HG03045 (cell line): ENCODE measurements at regions not wholly inside any gene's neighbourhood (a gene's known extent, or its start where the extent isn't known, plus 50 kb on each side); places are given as distances from the start of the nearest gene placed in this dataset.
"Not testable (repeated sequence)": the region's sequence is repeated elsewhere in the genome, so short reads cannot be mapped to it uniquely, and the experiment has no call there.

Source experiments
- ATAC-seq: cut with Tn5 transposase; IDR thresholded peaks from one replicate; pipeline ENCODE4 v1.9.1; 2021; ENCODE audit warnings: mild to moderate bottlenecking, moderate library complexity; ENCODE audit not compliant: unreplicated experiment

GRCh38 chr2:146579147-146579930 lies 1265.5 kb upstream of the ACVR2A start:
- ATAC-seq: no peak

- no peak for ATAC-seq
Observed at GRCh38 chr2:146576339-146577111, 1268.3 kb upstream of the ACVR2A start.

DNA sequence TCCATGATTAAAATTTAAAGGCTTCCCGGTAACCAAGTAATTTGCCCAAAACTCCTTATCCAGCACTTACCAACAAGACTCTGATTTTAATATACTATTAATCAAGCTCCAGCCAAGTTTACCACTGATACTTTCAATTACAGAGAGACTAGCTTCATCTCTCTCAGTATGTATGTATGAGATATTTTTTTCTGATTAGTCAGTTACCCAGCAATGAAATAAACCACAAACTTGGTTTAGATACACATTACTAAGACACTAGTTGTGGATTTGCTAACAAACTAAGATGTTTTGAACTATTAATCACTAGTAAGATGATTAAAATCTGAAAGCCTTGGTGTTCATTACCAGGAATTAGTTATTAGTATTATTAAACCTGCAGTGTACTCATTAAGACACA lies 1272.2 kb upstream of the ACVR2A start:
- ATAC-seq: no peak

GRCh38 chr2:146561996-146562395 lies 1282.8 kb upstream of the ACVR2A start:
- ATAC-seq: no peak

DNA sequence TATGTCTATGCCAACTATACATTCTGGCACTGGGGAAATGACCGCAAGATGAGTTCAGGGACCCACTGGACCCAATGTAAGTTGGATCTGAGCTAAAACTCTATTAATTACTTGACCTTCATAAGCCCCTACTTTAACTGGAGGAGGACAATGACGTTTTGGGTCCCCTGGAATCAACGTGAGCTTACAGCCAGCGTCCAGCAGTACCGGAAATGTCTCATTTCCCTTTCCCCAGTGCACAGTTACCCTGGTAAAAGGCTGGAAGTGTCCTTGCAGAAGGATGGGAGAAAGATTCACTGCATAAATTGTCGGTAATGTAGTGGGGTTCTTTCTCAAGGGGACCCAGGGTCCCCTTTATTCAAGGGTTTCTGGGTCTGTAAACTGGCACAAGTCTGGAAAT lies 1297.6 kb upstream of the ACVR2A start:
- ATAC-seq: no peak

- no peak for ATAC-seq
Observed at GRCh38 chr2:146544701-146545100, 1300.1 kb upstream of the ACVR2A start.

DNA sequence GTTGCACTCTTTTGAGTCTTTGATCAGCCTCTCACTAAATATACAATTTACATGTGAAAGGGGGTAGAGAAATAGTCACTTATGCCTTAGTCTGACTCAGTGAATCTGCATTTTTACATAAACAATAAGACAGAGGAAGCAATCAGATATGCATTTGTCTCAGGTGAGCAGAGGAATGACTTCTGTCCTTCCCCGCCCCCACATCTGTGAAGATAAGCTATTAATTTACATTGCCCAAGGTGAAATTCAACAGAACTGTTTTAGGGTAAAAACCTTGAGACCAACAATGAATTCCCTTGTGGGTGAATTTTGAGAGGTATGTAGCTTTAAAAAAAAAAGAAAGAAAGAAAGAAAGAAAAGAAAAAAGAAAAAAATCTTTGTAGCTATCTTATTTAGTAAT lies 1302.9 kb upstream of the ACVR2A start:
- no peak for ATAC-seq

GRCh38 chr2:146540271-146540932 lies 1304.4 kb upstream of the ACVR2A start:
- ATAC-seq: no peak

GRCh38 chr2:146539739-146540138 lies 1305.1 kb upstream of the ACVR2A start:
- not testable (repeated sequence) for ATAC-seq

DNA sequence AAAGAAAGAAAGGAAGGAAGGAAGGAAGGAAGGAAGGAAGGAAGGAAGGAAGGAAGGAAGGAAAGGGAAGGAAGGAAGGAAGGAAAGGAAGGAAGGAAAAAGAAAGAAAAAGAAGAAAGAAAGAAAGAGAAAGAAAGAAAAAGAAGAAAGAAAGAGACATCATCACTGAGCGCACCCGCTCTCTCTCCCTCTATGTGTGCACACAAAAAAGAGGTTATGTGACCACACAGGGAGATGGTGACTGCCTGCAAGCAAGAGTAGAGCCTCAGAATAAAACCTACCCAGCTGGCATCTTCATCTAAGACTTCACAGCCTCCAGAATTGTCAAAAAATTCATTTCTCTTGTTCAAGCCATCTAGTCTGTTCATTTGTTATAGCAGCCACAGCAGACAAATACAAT lies 1307.4 kb upstream of the ACVR2A start:
- ATAC-seq: no peak

- no peak for ATAC-seq
Observed at GRCh38 chr2:146532509-146533147, 1312.2 kb upstream of the ACVR2A start.

- ATAC-seq: no peak
Observed at GRCh38 chr2:146532009-146532408, 1312.8 kb upstream of the ACVR2A start.

DNA sequence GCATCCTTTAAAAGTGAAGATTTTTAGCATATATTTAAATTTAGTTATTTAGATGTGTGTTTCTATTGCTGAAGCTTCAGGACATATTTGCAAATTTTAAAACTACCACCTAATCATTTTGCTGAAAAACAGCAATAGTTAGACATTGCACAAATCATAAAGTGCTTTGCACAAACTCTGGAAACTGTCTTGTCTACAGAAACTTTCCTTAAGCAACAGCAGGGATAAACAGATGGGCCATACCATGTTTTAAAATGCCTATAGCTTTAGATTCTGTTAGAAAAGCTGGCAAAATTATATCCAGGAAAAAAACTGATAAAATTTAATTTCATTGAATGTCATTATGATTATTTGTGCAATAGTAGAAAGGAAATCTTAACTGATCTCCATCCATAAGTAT lies 1313.9 kb upstream of the ACVR2A start:
- no peak for ATAC-seq

GRCh38 chr2:146527166-146527565 lies 1317.7 kb upstream of the ACVR2A start:
- ATAC-seq: no peak

DNA sequence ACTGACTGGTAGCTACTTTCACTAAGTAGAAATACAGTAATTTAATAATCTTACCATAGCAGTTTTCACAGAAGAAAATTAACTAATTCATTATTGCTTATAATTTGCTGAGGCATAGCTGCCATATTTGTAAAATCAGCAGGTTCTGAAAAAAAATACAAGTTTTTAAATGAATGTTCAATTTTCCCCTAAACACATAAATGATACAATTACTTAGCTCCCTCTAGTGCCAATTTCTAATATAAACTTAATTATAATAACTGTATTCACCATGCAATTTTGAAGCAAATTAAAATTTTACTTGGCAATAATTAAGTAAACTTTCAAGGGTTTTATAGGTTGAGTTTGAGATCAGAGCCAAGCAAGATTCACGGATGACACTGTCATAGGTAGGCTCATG lies 1321.6 kb upstream of the ACVR2A start:
- ATAC-seq: no peak

GRCh38 chr2:146506851-146507250 lies 1338.0 kb upstream of the ACVR2A start:
- no peak for ATAC-seq

DNA sequence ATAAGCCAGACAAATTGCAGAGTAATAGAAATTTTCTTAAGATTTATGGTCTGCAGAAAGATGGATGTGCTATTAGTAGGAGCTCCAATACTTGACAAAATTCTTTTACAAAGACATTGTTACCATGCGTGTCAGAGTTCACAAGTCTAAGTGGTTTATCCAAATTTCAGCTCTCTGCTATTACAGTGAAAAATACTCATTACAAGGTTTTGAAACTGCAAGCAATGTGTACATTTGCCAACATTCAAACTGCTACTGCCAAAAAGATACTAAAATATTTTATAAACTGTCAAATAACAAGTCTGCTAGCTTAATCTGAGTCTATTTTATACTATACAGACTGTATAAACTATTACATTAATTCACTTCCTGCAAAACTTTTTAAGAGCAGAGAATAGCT lies 1341.5 kb upstream of the ACVR2A start:
- ATAC-seq: no peak

DNA sequence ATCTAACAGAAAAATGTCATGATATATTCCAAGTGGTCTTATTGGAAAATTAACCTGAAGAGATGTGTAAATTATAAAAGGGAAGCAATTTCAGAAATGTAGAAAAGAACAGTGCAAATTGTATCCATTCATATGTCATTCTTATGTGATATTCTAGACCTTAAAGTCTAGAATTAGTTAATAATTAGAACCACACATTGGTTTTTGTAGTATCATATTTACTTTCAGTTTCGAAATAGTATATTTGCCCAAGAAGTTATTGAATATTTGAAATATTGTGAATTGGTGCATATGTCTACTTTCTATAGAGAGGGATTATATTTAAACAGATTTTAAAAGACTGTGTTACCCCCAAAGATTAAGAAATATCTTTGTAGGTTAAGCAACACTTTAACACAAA lies 1348.6 kb upstream of the ACVR2A start:
- no peak for ATAC-seq

GRCh38 chr2:146489386-146489785 lies 1355.4 kb upstream of the ACVR2A start:
- ATAC-seq: no peak

GRCh38 chr2:146481629-146482028 lies 1363.2 kb upstream of the ACVR2A start:
- no peak for ATAC-seq

- no peak for ATAC-seq
Observed at GRCh38 chr2:146477383-146477782, 1367.4 kb upstream of the ACVR2A start.
